ENCODE measurements at regions not wholly inside any gene's neighbourhood (a gene's known extent, or its start where the extent isn't known, plus 50 kb on each side); places are given as distances from the start of the nearest gene placed in this dataset.

DNA sequence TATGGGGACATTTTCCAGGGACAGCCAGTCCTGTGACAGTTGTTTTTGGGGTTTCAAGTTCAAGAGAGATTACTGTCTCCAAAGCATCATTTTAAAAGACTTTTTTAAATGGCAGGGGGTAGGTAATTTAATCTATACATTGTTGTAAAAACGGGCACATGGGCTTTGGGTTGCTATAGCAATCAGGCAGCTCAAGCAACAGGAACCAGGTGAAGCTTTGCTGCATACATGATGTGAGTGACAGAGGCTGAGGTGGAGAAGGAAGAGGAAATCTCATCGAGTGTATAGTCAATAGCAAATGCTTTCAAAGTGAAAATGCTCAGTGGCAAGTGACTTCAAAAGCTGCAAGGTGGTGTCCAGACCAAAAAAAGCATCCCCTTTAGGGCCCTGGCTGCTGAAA, 277.4 kb upstream of the JAG1 start:
- Histone ChIP-seq H3K36me3 (ENCODE audit: low read depth) (no peaks in the 10 kb centered on the region), H3K4me3 (ENCODE audit: severe bottlenecking) (no peak overlapping the region), H3K9me3 (ENCODE audit: severe bottlenecking) (no peaks in the 10 kb centered on the region), H3K27ac (ENCODE audit: poor library complexity, severe bottlenecking) (no peak overlapping the region), H3K4me1 (ENCODE audit: insufficient read depth, poor library complexity, severe bottlenecking) (peaks cover 21% of the 10 kb centered on the region), H3K27me3 (ENCODE audit: insufficient read depth, poor library complexity, severe bottlenecking) (no peaks in the 10 kb centered on the region)
- ATAC-seq (ENCODE audit: low read depth) (no peak), DNase-seq (ENCODE audit: low spot score) (no peak)
- TF ChIP-seq, protein P1, sequence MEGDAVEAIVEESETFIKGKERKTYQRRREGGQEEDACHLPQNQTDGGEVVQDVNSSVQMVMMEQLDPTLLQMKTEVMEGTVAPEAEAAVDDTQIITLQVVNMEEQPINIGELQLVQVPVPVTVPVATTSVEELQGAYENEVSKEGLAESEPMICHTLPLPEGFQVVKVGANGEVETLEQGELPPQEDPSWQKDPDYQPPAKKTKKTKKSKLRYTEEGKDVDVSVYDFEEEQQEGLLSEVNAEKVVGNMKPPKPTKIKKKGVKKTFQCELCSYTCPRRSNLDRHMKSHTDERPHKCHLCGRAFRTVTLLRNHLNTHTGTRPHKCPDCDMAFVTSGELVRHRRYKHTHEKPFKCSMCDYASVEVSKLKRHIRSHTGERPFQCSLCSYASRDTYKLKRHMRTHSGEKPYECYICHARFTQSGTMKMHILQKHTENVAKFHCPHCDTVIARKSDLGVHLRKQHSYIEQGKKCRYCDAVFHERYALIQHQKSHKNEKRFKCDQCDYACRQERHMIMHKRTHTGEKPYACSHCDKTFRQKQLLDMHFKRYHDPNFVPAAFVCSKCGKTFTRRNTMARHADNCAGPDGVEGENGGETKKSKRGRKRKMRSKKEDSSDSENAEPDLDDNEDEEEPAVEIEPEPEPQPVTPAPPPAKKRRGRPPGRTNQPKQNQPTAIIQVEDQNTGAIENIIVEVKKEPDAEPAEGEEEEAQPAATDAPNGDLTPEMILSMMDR (IDR thresholded peaks at IDR 0.05; ENCODE audit: poor library complexity, severe bottlenecking) = no peak

DNA sequence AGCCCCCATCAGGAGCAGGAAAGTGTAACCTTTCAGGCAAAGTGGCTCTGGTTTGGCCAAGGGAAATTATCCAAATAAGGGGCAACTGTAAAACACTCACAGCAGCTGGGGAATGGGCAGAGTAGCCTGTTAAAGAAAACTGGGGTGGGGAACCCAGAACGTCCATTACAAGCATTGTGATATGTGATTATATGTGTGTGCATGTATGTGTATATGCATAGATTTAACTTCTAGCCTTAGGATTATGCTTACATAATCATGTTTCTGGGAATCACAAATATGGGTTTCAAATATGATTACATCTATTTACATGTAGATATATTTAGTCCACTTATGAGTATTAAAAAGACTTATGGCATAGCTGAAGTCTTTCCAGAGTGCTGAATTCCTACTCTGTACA, 278.1 kb upstream of the JAG1 start:
- Histone ChIP-seq H3K27ac (ENCODE audit: poor library complexity, severe bottlenecking) (no peak overlapping the region), H3K4me3 (ENCODE audit: severe bottlenecking) (no peak overlapping the region), H3K4me1 (ENCODE audit: insufficient read depth, poor library complexity, severe bottlenecking) (peaks cover 21% of the 10 kb centered on the region), H3K9me3 (ENCODE audit: severe bottlenecking) (no peaks in the 10 kb centered on the region), H3K36me3 (ENCODE audit: low read depth) (no peaks in the 10 kb centered on the region), H3K27me3 (ENCODE audit: insufficient read depth, poor library complexity, severe bottlenecking) (no peaks in the 10 kb centered on the region)
- ATAC-seq (ENCODE audit: low read depth) (no peak), DNase-seq (ENCODE audit: low spot score) (no peak)
- TF ChIP-seq, protein P1 (IDR thresholded peaks at IDR 0.05; ENCODE audit: poor library complexity, severe bottlenecking) = no peak

DNA sequence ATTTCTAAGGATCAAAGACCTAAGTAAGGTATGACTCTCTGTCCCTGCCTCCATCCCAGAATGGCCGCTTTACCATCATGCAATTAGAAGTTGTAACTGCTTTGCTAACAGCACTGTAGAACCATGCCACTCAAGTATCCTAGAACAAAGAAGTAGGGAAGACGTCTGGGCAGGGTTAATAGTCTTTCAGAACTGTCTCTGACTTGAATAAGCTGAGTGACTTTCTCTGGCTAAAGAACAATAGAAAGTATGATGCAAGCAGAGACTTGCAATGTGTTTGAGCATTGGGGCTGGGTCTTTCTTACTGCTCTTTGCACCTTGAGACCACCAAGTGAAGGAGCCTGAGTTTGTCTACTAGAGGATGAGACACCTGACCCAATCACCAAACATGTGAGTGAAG, 279.6 kb upstream of the JAG1 start:
- DNase-seq (ENCODE audit: low spot score) (no peak), ATAC-seq (ENCODE audit: low read depth) (no peak; the same call in 2 of the 3 replicates)
- Histone ChIP-seq H3K27ac (ENCODE audit: poor library complexity, severe bottlenecking) (peak overlapping the region; percentile 77), H3K4me3 (ENCODE audit: severe bottlenecking) (no peak overlapping the region), H3K36me3 (ENCODE audit: low read depth) (no peaks in the 10 kb centered on the region), H3K9me3 (ENCODE audit: severe bottlenecking) (no peaks in the 10 kb centered on the region), H3K27me3 (ENCODE audit: insufficient read depth, poor library complexity, severe bottlenecking) (no peaks in the 10 kb centered on the region), H3K4me1 (ENCODE audit: insufficient read depth, poor library complexity, severe bottlenecking) (peaks cover 21% of the 10 kb centered on the region)
- TF ChIP-seq, protein P1 (IDR thresholded peaks at IDR 0.05; ENCODE audit: poor library complexity, severe bottlenecking) = no peak

DNA sequence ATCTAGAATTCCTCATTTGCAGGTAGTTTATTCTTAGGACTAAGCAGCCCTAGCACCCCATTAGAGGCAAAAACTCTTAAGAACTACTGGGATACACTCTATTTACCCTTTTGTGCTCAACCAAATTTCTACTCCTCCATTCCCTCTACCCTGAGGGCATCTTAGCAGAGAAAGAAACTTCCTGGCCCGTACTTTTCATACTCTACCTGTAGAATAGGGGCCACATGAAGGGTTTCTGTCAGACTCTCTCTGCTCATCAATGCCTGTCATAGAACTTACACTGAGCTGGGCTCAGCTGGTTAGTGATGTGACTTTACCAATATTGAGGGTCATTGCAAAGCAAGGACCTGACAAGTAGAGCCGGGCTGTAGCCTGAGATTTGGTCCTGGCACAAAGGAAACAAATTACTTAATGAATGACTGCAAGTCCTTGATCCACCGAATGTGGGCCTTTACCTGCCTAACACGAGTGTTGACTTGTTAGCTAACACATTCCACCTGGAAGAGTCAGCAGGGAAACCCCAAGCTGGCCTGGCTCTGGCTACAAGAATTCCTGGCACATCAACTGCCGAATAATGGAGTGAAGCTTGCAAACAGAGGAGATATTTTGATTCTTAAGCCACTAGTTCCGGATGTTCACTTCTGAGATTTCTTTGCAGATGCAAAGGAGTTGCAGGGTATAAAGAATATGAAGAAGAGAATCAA, 280.5 kb upstream of the JAG1 start:
- Histone ChIP-seq H3K27ac (ENCODE audit: poor library complexity, severe bottlenecking) (peak overlapping the region; percentile 77), H3K9me3 (ENCODE audit: severe bottlenecking) (no peaks in the 10 kb centered on the region), H3K4me1 (ENCODE audit: insufficient read depth, poor library complexity, severe bottlenecking) (peaks cover 21% of the 10 kb centered on the region), H3K27me3 (ENCODE audit: insufficient read depth, poor library complexity, severe bottlenecking) (no peaks in the 10 kb centered on the region), H3K36me3 (ENCODE audit: low read depth) (no peaks in the 10 kb centered on the region), H3K4me3 (ENCODE audit: severe bottlenecking) (no peak overlapping the region)
- DNase-seq (ENCODE audit: low spot score) (peak; percentile 87), ATAC-seq (ENCODE audit: low read depth) (peak; percentile 99)
- TF ChIP-seq, protein P1 (IDR thresholded peaks at IDR 0.05; ENCODE audit: poor library complexity, severe bottlenecking) = no peak

DNA sequence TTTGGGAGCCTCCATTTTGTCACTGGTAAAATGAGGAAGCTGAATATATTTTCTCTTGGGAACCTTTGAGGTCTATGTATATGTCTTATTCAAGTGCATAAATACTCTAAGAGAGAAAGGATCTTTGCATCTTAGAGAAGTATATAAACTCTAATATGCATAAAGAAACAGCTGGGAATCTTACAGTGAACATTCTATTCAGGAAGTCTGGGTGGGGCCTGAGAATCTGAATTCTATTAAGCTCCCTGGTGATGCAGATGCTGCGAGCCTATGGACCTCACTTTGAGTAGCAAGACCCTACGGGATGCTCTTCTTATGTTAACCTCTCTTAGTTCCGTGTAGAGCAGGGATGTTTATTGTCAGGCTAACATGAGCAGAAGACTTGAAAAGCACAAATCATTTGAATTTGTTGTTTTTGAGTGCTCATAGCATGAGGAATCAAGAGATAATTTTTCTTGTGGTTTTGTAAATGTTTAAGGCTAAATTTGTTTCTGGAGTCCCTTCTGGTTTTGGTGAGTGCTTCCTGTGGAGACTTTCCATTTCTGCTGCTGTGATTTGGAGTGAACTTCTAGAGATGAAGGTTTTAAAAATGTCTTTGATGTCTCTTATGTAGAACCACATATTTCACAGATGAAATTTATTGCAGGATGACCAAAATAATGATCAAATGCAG, 281.2 kb upstream of the JAG1 start:
- no peak for DNase-seq (ENCODE audit: low spot score)
- H3K27me3 ChIP-seq (ENCODE audit: insufficient read depth, poor library complexity, severe bottlenecking) = no peaks in the 10 kb centered on the region
- no peak for ATAC-seq (ENCODE audit: low read depth)
- TF ChIP-seq, protein P1 (IDR thresholded peaks at IDR 0.05; ENCODE audit: poor library complexity, severe bottlenecking) = no peak
- peaks cover 21% of the 10 kb centered on the region for H3K4me1 ChIP-seq (ENCODE audit: insufficient read depth, poor library complexity, severe bottlenecking)
- H3K36me3 ChIP-seq (ENCODE audit: low read depth) = no peaks in the 10 kb centered on the region
- peak overlapping the region; percentile 77 for H3K27ac ChIP-seq (ENCODE audit: poor library complexity, severe bottlenecking)
- H3K4me3 ChIP-seq (ENCODE audit: severe bottlenecking) = no peak overlapping the region
- no peaks in the 10 kb centered on the region for H3K9me3 ChIP-seq (ENCODE audit: severe bottlenecking)

Data from RWPE2 (cell line).